H1 (cell line): ENCODE measurements at regions not wholly inside any gene's neighbourhood (a gene's known extent, or its start where the extent isn't known, plus 50 kb on each side); places are given as distances from the start of the nearest gene placed in this dataset.
"Not testable (repeated sequence)": the region's sequence is repeated elsewhere in the genome, so short reads cannot be mapped to it uniquely, and the experiment has no call there.

Experiments used
- CTCF ChIA-PET: fragments of 300-600 bp; sonication (Branson Sonifier 250); formaldehyde crosslinking; loops from one replicate; lab custom pipeline; 2021; ENCODE audit not compliant: partially characterized antibody; lab: Charles Lee
- POLR2A ChIA-PET: fragments of 300-600 bp; sonication (Branson Sonifier 250); formaldehyde crosslinking; loops from one replicate; lab custom pipeline; 2021; ENCODE audit warnings: inconsistent platforms; ENCODE audit not compliant: partially characterized antibody; lab: Charles Lee
- DNase-seq, 2 experiments: peaks; one replicate each; pipeline versions ENCODE4 v3.0.0 to v3.0.0-alpha.2; 2010 to 2022; ENCODE audit warnings: low spot score in 2 of 2, low read depth in 1 of 2, mixed read lengths in 1 of 2
- FAIRE-seq: peaks from 2 replicates; lab custom pipeline; 2011; peaks lifted over from hg19 to GRCh38; lab: Jason Lieb, UNC
- H2AFZ ChIP-seq: 2 replicates; pipeline ENCODE4 v1.8.1; 2012; ENCODE audit warnings: low read length, inconsistent platforms
- H2AK5ac ChIP-seq: 2 replicates; pipeline ENCODE4 v1.6.1; 2013; ENCODE audit warnings: low read depth, low read length
- H2BK120ac ChIP-seq: replicated peaks from 2 replicates; pipeline ENCODE3; 2013; ENCODE audit warnings: low read depth, low read length, inconsistent platforms
- H2BK12ac ChIP-seq: 2 replicates; pipeline ENCODE4 v1.6.1; 2013; ENCODE audit warnings: low read depth, low read length
- H2BK15ac ChIP-seq: 2 replicates; pipeline ENCODE4 v1.6.1; 2013; ENCODE audit warnings: low read length
- H2BK20ac ChIP-seq: 2 replicates; pipeline ENCODE4 v1.6.1; 2013; ENCODE audit warnings: low read length
- H2BK5ac ChIP-seq: 2 replicates; pipeline ENCODE4 v1.6.1; 2013; ENCODE audit warnings: low read depth, low read length
- H3K14ac ChIP-seq: 2 replicates; pipeline ENCODE4 v1.6.1; 2013; ENCODE audit warnings: inconsistent platforms; ENCODE audit not compliant: insufficient read length
- H3K18ac ChIP-seq: 2 replicates; pipeline ENCODE4 v1.6.1; 2013; ENCODE audit warnings: low read length; ENCODE audit errors: extremely low read depth
- H3K23ac ChIP-seq: 2 replicates; pipeline ENCODE4 v1.6.1; 2013; ENCODE audit warnings: inconsistent platforms; ENCODE audit not compliant: insufficient read length
- H3K23me2 ChIP-seq: 2 replicates; pipeline ENCODE4 v1.6.1; 2013; ENCODE audit warnings: low read depth, low read length
- H3K27ac ChIP-seq: 2 replicates; pipeline ENCODE4 v1.6.1; 2011; ENCODE audit warnings: low read depth, low read length, inconsistent platforms
- H3K27me3 ChIP-seq, 4 experiments: replicated peaks in 1 of 4; 1 replicate in 1 of 4; 2 replicates in 3 of 4; pipeline versions ENCODE4 v1.6.1 to v1.8.1; 2011 to 2013; ENCODE audit warnings: low read length in 3 of 4, mild to moderate bottlenecking in 3 of 4, inconsistent platforms in 2 of 4, mixed read lengths in 2 of 4, moderate library complexity in 1 of 4; ENCODE audit not compliant: control insufficient read depth in 3 of 4, insufficient read depth in 3 of 4; ENCODE audit errors: extremely low read depth in 1 of 4
- H3K36me3 ChIP-seq, 4 experiments: 2 replicates each; pipeline versions ENCODE4 v1.6.1 to v1.8.1; 2011 to 2013; ENCODE audit warnings: mild to moderate bottlenecking in 4 of 4, low read length in 3 of 4, moderate library complexity in 2 of 4, control low read depth in 1 of 4, inconsistent platforms in 1 of 4; ENCODE audit not compliant: insufficient read depth in 4 of 4, control insufficient read depth in 2 of 4
- H3K4ac ChIP-seq: replicated peaks from 2 replicates; pipeline ENCODE3; 2013; ENCODE audit warnings: low read length, low read depth, mixed read lengths, inconsistent platforms; ENCODE audit not compliant: insufficient read length
- H3K4me1 ChIP-seq, 4 experiments: replicated peaks in 1 of 4; 1 replicate in 1 of 4; 2 replicates in 3 of 4; pipeline versions ENCODE4 v1.6.1 to v1.8.1; 2011 to 2013; ENCODE audit warnings: low read length in 3 of 4, inconsistent platforms in 2 of 4, mixed read lengths in 1 of 4; ENCODE audit not compliant: insufficient read depth in 4 of 4, control insufficient read depth in 3 of 4
- H3K4me2 ChIP-seq, 2 experiments: 2 replicates each; pipeline versions ENCODE4 v1.6.1 to v1.8.1; 2011 to 2013; ENCODE audit warnings: low read depth in 2 of 2, low read length in 2 of 2, control low read depth in 1 of 2, inconsistent platforms in 1 of 2, mild to moderate bottlenecking in 1 of 2; ENCODE audit not compliant: insufficient read depth in 1 of 2
- H3K4me3 ChIP-seq, 4 experiments: fragments of 200-600, 300-600 bp in 1 of 4; sonication (generic), shearing (Covaris generic), sonication (Bioruptor Twin) in 1 of 4; 2 replicates each; pipeline versions ENCODE4 v1.5.1 to v1.8.1; 2011 to 2016; ENCODE audit warnings: low read length in 4 of 4, low read depth in 3 of 4, control low read depth in 2 of 4, inconsistent platforms in 2 of 4, mild to moderate bottlenecking in 2 of 4, mixed read lengths in 1 of 4, moderate library complexity in 1 of 4; ENCODE audit not compliant: insufficient read depth in 2 of 4; ENCODE audit errors: extremely low read depth in 1 of 4
- H3K56ac ChIP-seq: replicated peaks from 2 replicates; pipeline ENCODE3; 2013; ENCODE audit warnings: low read depth, mild to moderate bottlenecking, mixed read lengths, low read length, inconsistent platforms; ENCODE audit not compliant: insufficient read length
- H3K79me1 ChIP-seq: 2 replicates; pipeline ENCODE4 v1.6.1; 2013; ENCODE audit warnings: low read depth, low read length, control low read depth
- H3K79me2 ChIP-seq, 2 experiments: 2 replicates each; pipeline versions ENCODE4 v1.6.1 to v1.8.1; 2012 to 2013; ENCODE audit warnings: low read length in 2 of 2, mild to moderate bottlenecking in 2 of 2, inconsistent platforms in 1 of 2; ENCODE audit not compliant: insufficient read depth in 2 of 2, control insufficient read depth in 1 of 2
- H3K9ac ChIP-seq, 4 experiments: replicated peaks in 1 of 4; 1 replicate in 1 of 4; 2 replicates in 3 of 4; pipeline versions ENCODE4 v1.6.1 to v1.8.1; 2011 to 2013; ENCODE audit warnings: low read depth in 3 of 4, low read length in 3 of 4, control low read depth in 2 of 4, mild to moderate bottlenecking in 2 of 4, moderate library complexity in 2 of 4, inconsistent platforms in 1 of 4; ENCODE audit errors: extremely low read depth in 1 of 4
- H3K9me3 ChIP-seq, 2 experiments: 2 replicates each; pipeline versions ENCODE4 v1.6.1 to v1.8.1; 2012 to 2013; ENCODE audit warnings: mild to moderate bottlenecking in 2 of 2, moderate library complexity in 2 of 2, control low read depth in 1 of 2, inconsistent platforms in 1 of 2, low read depth in 1 of 2, low read length in 1 of 2, mixed read lengths in 1 of 2; ENCODE audit not compliant: insufficient read depth in 2 of 2
- H4K20me1 ChIP-seq, 2 experiments: replicated peaks in 1 of 2; 2 replicates each; pipeline versions ENCODE3 to v1.8.1; 2011 to 2013; ENCODE audit warnings: inconsistent platforms in 2 of 2, low read length in 2 of 2, mild to moderate bottlenecking in 1 of 2; ENCODE audit not compliant: insufficient read depth in 2 of 2, control insufficient read depth in 1 of 2
- H4K5ac ChIP-seq: 2 replicates; pipeline ENCODE4 v1.6.1; 2013; ENCODE audit warnings: low read length, low read depth, mixed read lengths, inconsistent platforms; ENCODE audit not compliant: insufficient read length
- H4K8ac ChIP-seq: 2 replicates; pipeline ENCODE4 v1.8.0; 2013; ENCODE audit warnings: mild to moderate bottlenecking, moderate library complexity, low read length, inconsistent platforms; ENCODE audit not compliant: insufficient read depth; ENCODE audit errors: extremely low read depth
- H4K91ac ChIP-seq: replicated peaks from 2 replicates; pipeline ENCODE3; 2013; ENCODE audit warnings: low read length, mixed read lengths, inconsistent platforms; ENCODE audit not compliant: insufficient read length
- WGBS, 2 experiments: shearing (Covaris generic) in 1 of 2; methylation state at CpG; one replicate each; pipeline versions ENCODE4 v1.1.6 to v1.1.7; 2013 to 2015; ENCODE audit warnings: low lambda C conversion rate in 2 of 2, mixed read lengths in 2 of 2, inconsistent platforms in 1 of 2, low coverage in 1 of 2, missing lambda C conversion rate in 1 of 2; ENCODE audit not compliant: insufficient replicate concordance in 2 of 2, insufficient coverage in 1 of 2, insufficient read length in 1 of 2; ENCODE audit errors: extremely low coverage in 1 of 2, missing lambda C conversion rate in 1 of 2; 5-methylcytosine and 5-hydroxymethylcytosine counted together

GRCh38 chr2:87674729-87675128 is 73.2 kb upstream of the PLGLB2 start:
- H3K4me3 ChIP-seq, H3K23me2 ChIP-seq, H3K4me1 ChIP-seq, H2AFZ ChIP-seq, FAIRE-seq, H4K91ac ChIP-seq, H3K36me3 ChIP-seq, H3K9me3 ChIP-seq, H3K23ac ChIP-seq, H2BK120ac ChIP-seq, H2AK5ac ChIP-seq, H3K56ac ChIP-seq, H4K8ac ChIP-seq, CTCF ChIA-PET, H2BK12ac ChIP-seq, H3K79me1 ChIP-seq, H3K9ac ChIP-seq, DNase-seq, H2BK5ac ChIP-seq, H3K79me2 ChIP-seq, H4K20me1 ChIP-seq, H2BK15ac ChIP-seq, H4K5ac ChIP-seq, H3K4me2 ChIP-seq, H3K4ac ChIP-seq, H3K27me3 ChIP-seq, H3K18ac ChIP-seq, H3K27ac ChIP-seq, H2BK20ac ChIP-seq, H3K14ac ChIP-seq, POLR2A ChIA-PET: not testable (repeated sequence)
- 100% methylated on average over 1 of the region's 2 CpGs; no CpG with 5 or more reads in 1 of the 2 experiments for WGBS, 2 experiments

GRCh38 chr2:87675487-87675886 is 72.4 kb upstream of the PLGLB2 start:
- H2BK20ac ChIP-seq, H3K27ac ChIP-seq, H4K20me1 ChIP-seq, H2AFZ ChIP-seq, H3K4me1 ChIP-seq, H3K36me3 ChIP-seq, H3K9ac ChIP-seq, H2BK5ac ChIP-seq, H3K79me2 ChIP-seq, H4K91ac ChIP-seq, H2AK5ac ChIP-seq, H3K4me2 ChIP-seq, DNase-seq, FAIRE-seq, H3K4me3 ChIP-seq, H3K23me2 ChIP-seq, H3K27me3 ChIP-seq, H3K9me3 ChIP-seq, H3K56ac ChIP-seq, H3K4ac ChIP-seq, H2BK15ac ChIP-seq, H3K18ac ChIP-seq, H4K8ac ChIP-seq, H3K14ac ChIP-seq, CTCF ChIA-PET, H2BK120ac ChIP-seq, H2BK12ac ChIP-seq, H4K5ac ChIP-seq, H3K79me1 ChIP-seq, H3K23ac ChIP-seq, POLR2A ChIA-PET: not testable (repeated sequence)
- WGBS, 2 experiments, result 92% methylated on average over 2 of the region's 7 CpGs; no CpG with 5 or more reads in 1 of the 2 experiments
